GM21447 (cell line): ENCODE measurements at regions not wholly inside any gene's neighbourhood (a gene's known extent, or its start where the extent isn't known, plus 50 kb on each side); places are given as distances from the start of the nearest gene placed in this dataset.

Source experiments
- ATAC-seq: cut with Tn5 transposase; IDR thresholded peaks from one replicate; pipeline ENCODE4 v1.9.1; 2021; ENCODE audit not compliant: unreplicated experiment

DNA sequence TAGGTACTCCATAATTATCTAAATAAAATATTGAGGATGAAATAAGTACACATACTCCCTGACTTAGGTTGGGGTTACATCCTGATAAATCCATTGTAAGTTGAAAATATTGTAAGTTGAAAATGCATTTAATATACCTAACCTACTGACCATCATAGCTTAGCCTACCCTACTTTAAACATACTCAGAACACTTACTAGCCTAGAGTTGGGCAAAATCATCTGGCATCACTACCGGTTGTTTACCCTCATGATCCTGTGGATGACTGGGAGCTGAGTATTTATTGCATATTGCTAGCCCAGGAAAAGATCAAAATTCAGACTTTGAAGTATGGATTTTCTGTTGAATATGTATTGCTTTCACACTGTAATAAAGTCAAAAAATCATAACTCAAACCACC is 467.3 kb downstream of the C6orf118 start:
- ATAC-seq, result no peak

DNA sequence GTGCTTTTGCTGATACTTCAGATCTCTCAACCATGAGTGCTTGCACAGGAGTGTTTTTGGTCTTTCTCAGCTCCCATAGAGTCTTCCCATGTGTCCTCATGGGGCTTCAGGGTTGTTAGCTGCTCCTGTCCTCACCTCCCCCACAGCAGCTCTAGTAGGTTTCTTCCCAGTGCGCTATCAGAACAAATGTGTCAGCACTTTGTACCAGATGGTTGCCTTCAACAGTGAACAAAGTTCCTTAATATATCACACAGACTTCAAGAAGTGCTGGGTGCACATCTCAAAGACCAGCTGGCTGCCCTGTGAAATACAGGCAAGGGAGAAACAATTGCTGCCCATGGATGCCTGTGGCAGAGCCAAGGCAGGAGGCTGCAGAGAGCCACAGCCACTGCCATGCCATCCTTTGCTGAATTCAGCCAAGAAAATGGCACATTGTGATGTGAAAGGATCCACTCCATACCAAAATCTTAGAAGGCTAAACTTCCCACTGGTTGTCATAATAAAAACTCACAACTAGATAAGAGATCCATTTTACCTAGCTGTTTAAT is 471.3 kb downstream of the C6orf118 start:
- ATAC-seq, result no peak

DNA sequence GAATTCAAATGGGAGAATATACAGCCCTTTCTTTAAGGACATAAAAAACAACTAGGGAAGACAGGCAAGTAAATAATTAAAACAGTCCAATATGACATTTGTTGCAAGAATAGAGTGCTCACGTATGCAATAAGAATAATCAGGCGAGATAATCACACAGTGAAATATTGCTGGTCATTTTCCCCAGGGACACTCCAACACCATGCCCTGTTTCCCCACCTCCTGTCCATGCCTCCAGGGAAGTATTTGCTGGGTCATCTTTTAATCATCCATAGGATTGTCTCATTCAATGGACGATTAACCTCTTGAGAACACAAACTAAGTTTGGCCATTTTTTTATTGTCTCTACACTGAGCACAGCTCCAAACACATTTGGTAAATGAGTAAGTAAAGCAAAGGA is 472.9 kb downstream of the C6orf118 start:
- no peak for ATAC-seq

DNA sequence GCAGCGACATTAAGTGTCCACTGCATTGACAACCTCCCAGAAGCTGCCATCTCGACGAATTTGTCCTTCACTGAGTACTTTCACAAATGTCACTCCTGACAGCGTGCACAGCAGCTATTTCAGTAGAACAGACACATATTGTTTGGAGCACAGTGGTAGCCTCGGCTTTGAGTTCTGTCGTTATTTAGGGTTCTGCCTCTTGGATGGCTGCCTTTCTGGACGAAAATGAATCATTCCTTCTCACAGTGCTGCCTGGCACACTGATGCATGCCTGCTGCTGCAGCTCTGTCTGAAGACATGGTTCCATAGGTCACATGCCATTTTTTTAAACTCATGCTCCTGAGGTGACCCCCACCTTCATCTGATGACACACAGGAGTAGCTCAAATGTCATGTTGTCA is 477.0 kb downstream of the C6orf118 start:
- no peak for ATAC-seq

DNA sequence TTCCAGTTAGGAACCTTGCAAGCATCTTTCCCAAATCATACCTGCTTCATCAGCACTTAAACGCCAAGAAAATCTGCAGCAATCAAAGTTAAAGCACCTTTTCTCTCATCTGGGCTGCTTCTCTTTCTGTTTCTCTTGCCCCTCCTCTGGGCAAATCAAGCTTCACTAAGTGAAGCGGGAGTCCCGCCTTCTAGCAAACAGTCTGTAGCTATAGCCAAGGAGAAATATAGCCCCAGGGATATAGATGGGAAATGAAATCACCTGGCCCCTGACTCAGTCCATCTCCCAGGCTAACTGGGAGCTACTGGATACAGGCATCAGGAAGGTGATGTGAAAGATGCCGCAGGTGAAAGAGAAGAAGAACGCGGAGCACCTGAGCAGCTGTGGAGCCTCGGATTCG is 481.9 kb downstream of the C6orf118 start:
- no peak for ATAC-seq

DNA sequence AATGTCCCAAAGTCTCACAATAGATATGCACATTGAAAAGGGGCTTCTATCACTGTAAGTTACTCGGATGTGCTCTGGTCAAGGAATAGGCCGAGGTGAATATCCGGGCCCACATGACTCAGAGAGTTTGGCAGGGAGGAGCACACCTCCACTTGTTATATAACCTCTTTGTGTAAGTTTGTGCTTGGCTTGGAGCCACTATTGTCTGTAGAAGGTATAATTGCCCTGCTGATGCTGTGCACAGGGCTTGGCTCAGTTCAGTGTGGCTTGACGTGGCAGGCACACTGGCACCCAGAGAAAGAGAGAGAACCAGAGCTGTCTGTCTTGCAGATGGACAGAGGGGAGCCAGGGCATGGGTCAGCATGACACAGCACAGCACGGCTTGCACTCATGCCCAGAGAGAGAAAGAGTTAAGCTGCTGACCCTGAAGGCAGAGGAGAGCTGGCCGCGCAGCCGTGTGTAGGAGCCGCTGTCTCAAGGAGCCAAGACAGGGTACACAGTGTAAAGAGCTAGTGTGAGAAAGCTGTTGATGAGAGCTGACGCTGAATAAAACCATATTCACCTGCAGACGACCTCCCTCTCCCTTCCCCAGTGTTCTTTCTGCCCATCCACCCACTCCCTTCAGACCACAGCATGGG is 482.5 kb downstream of the C6orf118 start:
- no peak for ATAC-seq

DNA sequence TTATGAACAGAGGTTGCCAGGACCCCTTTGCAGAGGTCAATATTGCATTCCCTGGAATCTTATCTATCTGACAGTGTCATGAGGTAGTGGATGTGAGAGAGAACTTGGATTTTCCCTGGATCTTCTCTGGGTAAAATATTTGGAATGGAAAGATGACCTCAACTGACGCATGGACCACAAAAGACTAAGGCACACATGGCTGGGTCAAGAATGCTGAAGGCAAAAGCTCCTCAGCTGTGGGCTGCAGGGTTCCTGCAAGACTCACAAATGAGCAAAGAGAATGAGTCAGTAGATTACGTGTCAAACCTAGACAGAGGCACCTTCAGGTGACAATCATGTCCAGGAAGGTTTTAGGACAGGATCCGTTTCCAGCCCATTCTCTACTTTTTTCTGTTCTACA is 484.0 kb downstream of the C6orf118 start:
- ATAC-seq, result no peak

DNA sequence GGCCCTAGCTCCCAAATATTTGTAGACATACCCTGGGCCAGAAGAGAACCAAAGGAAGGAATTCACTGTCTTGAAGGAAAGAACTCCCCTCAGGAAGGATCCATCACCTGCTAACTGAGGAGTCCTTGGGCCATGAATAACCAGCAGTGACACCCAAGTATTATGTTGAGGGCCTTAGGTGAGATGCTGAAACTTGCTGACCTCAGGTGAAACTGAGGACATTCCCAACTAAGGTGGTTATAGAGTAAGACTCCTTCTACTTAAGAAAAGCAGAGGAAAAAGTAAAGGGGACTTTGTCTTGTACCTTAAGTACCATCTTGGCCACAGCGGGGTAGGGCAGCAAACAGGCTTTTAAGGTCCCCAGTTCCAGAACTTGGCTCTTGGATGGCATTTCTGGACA is 491.7 kb downstream of the C6orf118 start:
- no peak for ATAC-seq

DNA sequence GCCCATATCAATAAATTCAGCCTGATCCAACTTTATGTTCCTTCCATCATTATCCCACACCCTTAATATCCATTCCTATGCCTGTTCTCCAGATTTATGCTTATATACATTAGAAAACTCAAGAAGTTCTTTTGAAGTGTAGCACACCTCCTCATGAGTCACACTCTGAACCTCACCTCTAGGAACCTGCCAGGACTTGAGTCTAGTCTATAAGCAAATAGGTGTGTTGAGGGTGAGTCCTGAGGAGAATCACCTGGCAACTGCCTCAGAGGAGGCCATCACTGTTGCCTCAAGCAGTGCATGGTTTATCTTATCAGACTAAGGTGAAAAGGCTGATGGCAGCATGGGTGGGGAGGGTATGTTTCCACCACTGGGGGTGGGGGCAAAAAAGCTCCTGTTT is 496.7 kb downstream of the C6orf118 start:
- no peak for ATAC-seq

DNA sequence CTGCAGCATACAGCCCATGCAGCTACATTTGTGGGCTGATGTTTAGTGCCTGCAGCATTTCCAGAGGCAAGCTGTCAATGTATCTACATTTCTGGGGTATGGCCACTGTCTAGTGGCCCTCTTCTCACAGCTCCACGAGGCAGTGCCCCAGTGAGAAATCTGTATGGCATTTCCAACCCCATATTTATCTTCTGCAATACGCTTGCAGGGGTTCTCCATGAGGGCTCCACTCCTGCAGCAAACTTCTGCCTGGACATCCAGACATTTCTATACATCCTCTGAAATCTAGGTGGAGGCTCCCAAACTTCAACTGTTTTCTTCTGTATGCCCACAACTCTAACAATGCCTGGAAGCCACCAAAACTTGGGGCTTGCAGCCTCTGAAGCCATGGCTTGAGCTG is 502.3 kb downstream of the C6orf118 start:
- no peak for ATAC-seq

DNA sequence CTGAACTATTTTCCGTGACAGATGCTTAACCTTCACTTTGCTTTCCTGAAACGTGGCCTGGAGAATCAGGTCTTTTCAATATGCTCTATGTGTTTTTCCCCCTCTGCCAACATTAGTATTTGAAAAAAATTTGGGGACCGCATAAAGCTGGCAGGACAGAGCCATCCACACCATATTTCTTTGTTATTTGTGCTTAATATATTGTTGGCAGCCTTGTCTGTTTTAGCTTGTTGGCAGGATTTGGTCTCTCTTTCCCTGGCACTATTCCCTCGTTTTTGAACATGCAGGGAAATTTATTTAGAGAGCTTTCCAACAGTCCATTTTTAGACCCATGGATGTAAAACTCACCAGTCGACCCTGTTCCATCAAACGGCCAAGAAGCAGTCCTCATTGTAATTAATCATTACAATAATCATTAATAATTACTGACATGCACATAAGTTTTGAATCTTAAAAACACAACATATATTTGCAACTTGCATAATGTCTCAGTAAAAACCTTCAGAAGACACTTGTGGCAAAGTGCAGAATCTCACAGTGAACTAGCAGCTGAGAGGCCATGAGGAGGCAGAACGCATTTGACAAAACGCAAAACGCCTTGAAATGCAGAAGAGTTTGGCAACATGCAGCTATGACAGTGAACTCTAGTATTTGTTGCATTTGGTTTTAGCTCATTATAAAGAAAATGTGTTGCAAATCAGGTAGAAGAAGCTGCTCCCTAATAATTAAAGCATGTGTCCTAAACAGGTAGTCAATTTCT is 514.2 kb downstream of the C6orf118 start:
- no peak for ATAC-seq

DNA sequence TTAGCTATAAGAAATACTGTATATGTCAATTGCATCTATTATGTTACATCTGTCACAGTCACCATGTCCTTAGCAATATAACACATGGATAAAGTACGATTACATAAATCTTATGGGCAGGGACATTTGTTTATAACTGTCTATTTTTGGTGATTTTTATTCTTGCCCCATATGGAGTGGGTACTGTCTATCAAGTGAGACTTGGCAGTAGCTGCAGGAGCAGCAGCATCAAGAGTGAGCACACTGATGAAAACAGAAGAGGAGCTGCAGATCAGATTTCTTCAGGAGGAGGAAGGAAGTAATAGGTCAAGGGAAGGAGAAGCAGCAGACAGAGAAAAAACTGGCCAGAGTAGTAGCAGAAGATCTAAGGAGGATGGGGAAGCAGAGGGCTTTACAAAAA is 516.7 kb downstream of the C6orf118 start:
- no peak for ATAC-seq

DNA sequence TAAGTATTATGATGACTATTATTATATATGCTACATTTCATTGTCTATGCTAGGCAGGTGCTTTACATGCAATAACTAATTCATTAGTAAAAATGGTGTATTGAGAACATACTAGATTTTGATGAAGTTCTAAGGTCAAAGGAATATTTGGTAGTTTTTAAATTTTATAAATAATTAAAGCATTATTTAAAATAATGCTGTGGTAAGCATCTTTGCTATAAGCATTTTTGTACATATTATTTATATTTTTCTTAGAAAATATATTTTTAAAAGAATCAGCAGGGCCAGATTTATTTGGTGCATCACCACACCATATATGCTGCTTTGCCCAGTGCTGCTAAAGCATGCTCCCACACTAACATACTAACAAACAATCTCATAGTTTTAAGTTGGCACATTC is 517.9 kb downstream of the C6orf118 start:
- ATAC-seq, result no peak

DNA sequence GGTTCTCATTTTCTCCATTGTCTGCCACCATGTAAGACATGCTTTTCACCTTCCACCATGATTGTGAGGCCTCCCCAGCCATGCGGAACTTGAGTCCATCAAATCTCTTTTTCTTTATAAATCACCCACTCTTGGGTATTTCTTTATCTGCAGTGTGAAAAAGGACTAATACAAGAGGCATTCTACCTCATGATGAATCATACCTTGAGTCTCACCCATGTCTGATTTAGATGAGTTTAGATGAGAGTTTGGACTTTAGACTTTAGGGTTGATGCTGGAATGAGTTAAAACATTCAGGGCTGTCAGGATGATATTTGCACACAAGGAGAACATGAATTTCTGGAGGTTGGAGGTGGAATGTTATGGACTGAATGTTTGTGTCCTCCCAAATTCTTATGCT is 545.6 kb downstream of the C6orf118 start:
- ATAC-seq, result no peak

DNA sequence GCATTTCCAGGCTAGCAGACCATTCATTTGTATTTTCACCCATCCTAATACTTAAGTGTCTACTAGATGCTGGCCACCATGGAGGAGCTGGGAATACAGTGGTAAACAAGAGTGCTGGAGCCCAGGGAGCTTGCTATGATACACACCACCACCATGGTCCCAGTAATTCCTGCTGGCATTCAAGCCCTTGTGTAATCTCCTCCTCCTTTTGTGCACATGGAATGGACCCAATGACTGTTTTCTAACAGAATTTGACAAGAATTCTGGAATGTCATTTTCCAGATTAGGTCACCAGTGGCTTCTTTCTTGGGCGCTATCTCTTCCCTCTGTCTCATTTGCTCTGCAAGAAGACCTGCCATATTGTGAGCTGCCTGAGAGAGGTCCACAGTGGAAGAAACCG is 552.0 kb downstream of the C6orf118 start:
- ATAC-seq, result no peak

DNA sequence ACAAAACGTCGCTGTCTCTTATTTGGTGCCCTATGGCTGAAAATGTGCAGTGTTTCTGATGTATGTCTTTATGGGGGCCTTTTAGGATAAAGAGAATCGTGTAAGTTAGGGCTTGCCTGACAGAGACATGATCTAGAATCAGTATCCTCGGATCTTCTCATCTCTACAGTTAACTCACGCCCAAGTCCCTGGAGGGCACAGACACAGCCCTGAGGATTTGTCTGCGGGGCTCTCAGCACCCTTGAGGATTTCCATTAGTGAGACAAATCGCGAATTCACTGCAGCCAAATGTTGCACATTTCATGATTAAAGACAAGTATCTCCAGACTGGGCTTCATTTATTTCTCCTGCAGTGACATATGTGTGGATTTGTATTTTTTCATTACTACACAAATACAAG is 552.7 kb downstream of the C6orf118 start:
- ATAC-seq, result no peak

DNA sequence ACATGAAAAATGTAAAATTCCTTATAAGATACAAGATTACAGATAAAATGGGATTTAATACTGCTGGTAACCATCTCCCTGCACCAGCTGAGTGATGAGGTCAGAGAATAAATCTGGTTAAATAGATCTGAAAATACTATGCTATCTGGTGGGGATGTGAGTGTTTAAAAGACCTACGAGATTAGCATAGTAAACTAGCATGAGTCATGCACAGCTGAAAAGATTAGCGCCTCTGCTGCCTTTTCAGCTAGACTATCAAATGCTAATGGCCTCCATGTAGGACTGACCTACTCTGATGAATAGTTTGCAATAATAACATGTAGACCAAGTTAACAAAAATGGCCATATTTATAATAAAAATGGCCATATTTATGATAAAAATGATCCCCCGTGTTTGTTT is 553.3 kb downstream of the C6orf118 start:
- ATAC-seq, result no peak

DNA sequence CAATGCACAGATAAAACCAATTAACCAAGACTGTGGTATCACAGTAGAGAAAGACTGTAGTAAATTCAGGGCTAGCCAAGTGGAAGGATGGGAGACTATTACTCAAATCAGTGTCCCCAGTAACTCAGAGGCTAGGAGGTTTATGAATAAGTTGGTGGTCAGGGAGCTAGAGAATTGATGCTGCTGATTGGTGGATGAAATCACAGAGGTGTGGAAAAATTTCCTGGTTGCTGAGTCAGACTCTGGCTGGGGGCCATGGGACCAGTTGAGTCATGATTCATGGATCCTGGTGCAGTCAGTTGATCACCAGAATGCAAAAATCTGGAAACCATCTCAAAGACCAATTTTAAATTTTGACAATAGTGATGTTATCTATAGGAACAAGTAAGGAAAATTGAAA is 555.9 kb downstream of the C6orf118 start:
- ATAC-seq, result no peak

DNA sequence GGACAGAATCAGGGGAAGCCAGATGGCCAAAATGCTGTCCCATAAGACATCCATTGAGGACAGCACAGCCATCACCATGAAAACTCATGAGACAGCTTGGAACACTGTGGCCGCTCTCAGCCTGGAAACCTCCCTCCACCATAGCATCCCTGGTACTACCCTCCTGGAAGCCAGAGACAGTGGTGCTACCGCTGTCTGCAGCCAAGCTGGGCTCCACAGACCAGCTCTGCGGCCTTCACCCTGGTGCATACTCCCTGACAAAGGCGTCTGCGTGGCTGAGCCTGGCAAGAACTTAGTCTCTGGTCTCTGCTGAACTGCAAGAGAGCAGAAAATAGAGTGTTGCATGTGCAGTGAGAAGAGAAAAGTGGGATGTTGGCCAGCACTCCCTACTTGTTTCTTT is 558.0 kb downstream of the C6orf118 start:
- ATAC-seq, result no peak

DNA sequence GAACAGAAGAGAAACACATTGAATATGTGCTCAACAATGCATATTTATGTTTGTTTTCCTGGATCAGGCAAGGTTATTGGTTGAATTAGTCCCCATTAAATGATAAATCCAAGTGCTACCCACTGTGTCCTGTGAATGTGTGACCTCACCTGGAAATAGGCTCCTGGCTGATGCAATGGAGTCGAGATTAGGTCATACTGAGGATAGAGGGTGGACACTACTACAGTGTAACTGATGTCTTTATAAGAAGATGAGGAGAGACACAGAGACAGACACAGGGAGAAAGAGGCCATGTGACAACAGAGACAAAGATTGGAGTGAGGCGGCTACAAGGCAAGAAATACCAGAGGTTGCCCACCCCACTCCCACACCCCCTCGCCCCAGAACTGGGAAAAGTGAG is 559.3 kb downstream of the C6orf118 start:
- no peak for ATAC-seq

DNA sequence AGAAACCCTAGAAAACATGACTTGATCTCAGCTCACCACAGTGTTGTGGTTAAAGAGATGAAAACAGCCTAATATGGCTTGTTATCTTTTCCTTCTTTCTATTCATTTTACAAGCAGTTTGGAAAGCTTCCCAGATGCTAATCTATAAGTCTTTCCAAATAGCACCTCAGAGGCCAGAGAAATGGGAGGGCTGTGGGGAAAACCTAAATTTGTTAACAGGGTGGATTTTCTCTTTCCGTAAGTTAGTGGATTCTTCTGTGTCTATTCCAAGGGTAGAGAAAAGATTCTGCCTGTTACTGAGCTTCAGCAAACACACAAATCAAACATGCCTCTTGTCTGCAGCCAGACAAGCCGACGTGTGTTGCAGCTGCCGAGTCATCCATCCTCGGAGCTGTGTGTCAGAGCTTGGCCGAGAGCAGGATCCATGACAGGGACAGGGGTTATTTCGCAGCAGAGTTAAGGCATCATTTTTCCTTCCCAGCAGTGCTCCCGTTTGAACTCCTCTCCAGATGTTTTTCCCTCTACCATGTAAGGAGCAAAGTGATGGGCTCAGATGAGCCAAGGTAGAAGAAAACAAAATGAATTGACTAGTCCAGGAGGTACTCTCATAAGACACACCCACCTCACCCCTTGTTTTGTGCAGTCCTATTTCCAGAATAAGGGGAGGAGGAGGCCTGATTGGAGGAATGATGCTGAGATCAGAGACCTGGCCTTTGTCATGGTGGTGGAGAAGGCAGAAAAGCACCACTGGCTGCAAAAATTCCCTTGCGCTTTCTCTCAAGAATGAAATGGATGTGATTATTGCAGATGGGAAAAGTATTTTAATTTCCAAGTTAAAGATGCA is 560.0 kb downstream of the C6orf118 start:
- no peak for ATAC-seq

DNA sequence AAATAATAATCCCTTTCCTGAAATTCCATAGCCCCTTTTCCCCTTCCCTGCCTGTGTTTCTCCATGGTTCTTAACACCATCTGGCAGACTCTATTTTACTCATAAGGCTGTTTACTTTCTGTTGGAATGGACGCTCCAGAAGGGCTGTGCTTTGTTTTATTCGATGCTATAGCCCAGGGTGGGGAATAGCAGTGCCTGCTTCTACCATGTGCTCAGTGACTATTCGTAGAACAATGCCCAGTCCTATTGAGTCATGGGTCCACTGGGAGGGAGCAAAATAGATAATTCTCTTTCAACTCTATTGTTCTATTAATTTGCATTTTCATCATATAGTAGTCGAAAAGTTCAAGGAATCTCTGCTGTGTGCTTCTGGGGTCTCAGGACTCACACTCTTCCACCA is 565.1 kb downstream of the C6orf118 start:
- ATAC-seq, result no peak
